Endothelial cell of umbilical vein (primary cell): ENCODE measurements at regions not wholly inside any gene's neighbourhood (a gene's known extent, or its start where the extent isn't known, plus 50 kb on each side); places are given as distances from the start of the nearest gene placed in this dataset.

ENCODE experiments used
- CTCF ChIP-seq, 2 donors: IDR thresholded peaks; 1 replicate in 1 of 2; 2 replicates in 1 of 2; pipeline ENCODE4 v1.5.1; 2011; ENCODE audit warnings: low read length in 2 of 2, mild to moderate bottlenecking in 2 of 2, moderate library complexity in 2 of 2, control low read depth in 1 of 2, inconsistent platforms in 1 of 2, low read depth in 1 of 2; ENCODE audit not compliant: insufficient read depth in 1 of 2; ENCODE audit errors: extremely low read depth in 1 of 2
- EZH2 ChIP-seq: IDR thresholded peaks from 2 replicates; pipeline ENCODE4 v1.6.1; 2012; ENCODE audit warnings: borderline replicate concordance, low read depth, mild to moderate bottlenecking, moderate library complexity, low read length, inconsistent platforms; ENCODE audit not compliant: severe bottlenecking
- MAX ChIP-seq: IDR thresholded peaks from 2 replicates; pipeline ENCODE4 v1.6.1; 2011; ENCODE audit not compliant: insufficient read depth, insufficient read length
- POLR2A ChIP-seq: IDR thresholded peaks from 2 replicates; pipeline ENCODE4 v1.6.1; 2012; ENCODE audit warnings: low read depth, mild to moderate bottlenecking, control low read depth, low read length
- POLR2AphosphoS5 ChIP-seq: IDR thresholded peaks from 2 replicates; pipeline ENCODE4 v1.6.1; 2012; ENCODE audit warnings: low read depth, mild to moderate bottlenecking, control low read depth, low read length, moderate library complexity; ENCODE audit not compliant: insufficient read depth

GRCh38 chr6:56353860-56354259 is 106.5 kb upstream of the COL21A1 start:
- TF ChIP-seq POLR2AphosphoS5 (no peak), CTCF (IDR thresholded peaks at IDR 0.05; ENCODE audit: extremely low read depth in 1 of 2, insufficient read depth in 1 of 2, low read depth in 1 of 2, low read length in 2 of 2) (no peak), EZH2 (no peak), POLR2A (no peak), MAX (no peak)
